Neural progenitor cell (in vitro differentiated cells): ENCODE measurements at regions not wholly inside any gene's neighbourhood (a gene's known extent, or its start where the extent isn't known, plus 50 kb on each side); places are given as distances from the start of the nearest gene placed in this dataset.

Experiments used
- DNase-seq: peaks from one replicate; pipeline ENCODE4 v3.0.0-alpha.2; 2016; ENCODE audit warnings: low spot score
- H2AFZ ChIP-seq: fragments of 200-600 bp; sonication (generic); replicated peaks from 2 replicates; pipeline ENCODE4 v1.6.1; 2016; ENCODE audit warnings: antibody characterized with exemption
- H3F3A ChIP-seq: fragments of 200-600 bp; sonication (generic); 2 replicates; pipeline ENCODE4 v1.6.1; 2016; ENCODE audit warnings: antibody characterized with exemption, low read depth
- H3K27ac ChIP-seq: fragments of 200-600 bp; sonication (generic); 2 replicates; pipeline ENCODE4 v1.5.1; 2016; ENCODE audit warnings: mild to moderate bottlenecking
- H3K27me3 ChIP-seq: fragments of 200-600 bp; sonication (generic); 2 replicates; pipeline ENCODE4 v1.6.1; 2016; ENCODE audit warnings: mild to moderate bottlenecking, moderate library complexity
- H3K36me3 ChIP-seq: fragments of 200-600 bp; sonication (generic); 2 replicates; pipeline ENCODE4 v1.5.1; 2016
- H3K4me1 ChIP-seq: fragments of 200-600 bp; sonication (generic); 2 replicates; pipeline ENCODE4 v1.6.1; 2016; ENCODE audit warnings: mixed run types
- H3K4me2 ChIP-seq: fragments of 200-600 bp; sonication (generic); 2 replicates; pipeline ENCODE4 v1.6.1; 2016
- H3K4me3 ChIP-seq: fragments of 200-600 bp; sonication (generic); 2 replicates; pipeline ENCODE4 v1.5.1; 2016
- H3K79me2 ChIP-seq: fragments of 200-600 bp; sonication (generic); 2 replicates; pipeline ENCODE4 v1.6.1; 2016; ENCODE audit warnings: low read depth
- H3K9ac ChIP-seq: fragments of 200-600 bp; sonication (generic); 2 replicates; pipeline ENCODE4 v1.6.1; 2016
- H3K9me3 ChIP-seq: fragments of 200-600 bp; sonication (generic); 2 replicates; pipeline ENCODE4 v1.5.1; 2016; ENCODE audit warnings: low read depth
- H4K20me1 ChIP-seq: fragments of 200-600 bp; sonication (generic); 2 replicates; pipeline ENCODE4 v1.6.1; 2016; ENCODE audit warnings: low read depth
- H3K27ac Mint-ChIP-seq: 3 replicates; pipeline ENCODE4 v1.8.0; 2021; ENCODE audit warnings: mixed read lengths
- H3K27me3 Mint-ChIP-seq: 2 replicates; pipeline ENCODE4 v1.8.0; 2022; ENCODE audit warnings: low read depth, mild to moderate bottlenecking, inconsistent platforms, moderate library complexity, mixed read lengths; ENCODE audit not compliant: insufficient read depth
- H3K36me3 Mint-ChIP-seq: 3 replicates; pipeline ENCODE4 v1.8.0; 2021; ENCODE audit warnings: mixed read lengths
- H3K4me1 Mint-ChIP-seq: 3 replicates; pipeline ENCODE4 v1.8.0; 2021; ENCODE audit warnings: mixed read lengths
- H3K4me3 Mint-ChIP-seq: 3 replicates; pipeline ENCODE4 v1.8.0; 2021; ENCODE audit warnings: mild to moderate bottlenecking, moderate library complexity, mixed read lengths
- H3K9me3 Mint-ChIP-seq: 3 replicates; pipeline ENCODE4 v1.8.0; 2020; ENCODE audit warnings: mixed read lengths
- CTCF ChIP-seq: fragments of 200-600 bp; sonication (generic); IDR thresholded peaks from 2 replicates; pipeline ENCODE4 v1.5.1; 2017; ENCODE audit warnings: antibody characterized with exemption, mild to moderate bottlenecking
- EZH2 ChIP-seq: fragments of 200-600 bp; sonication (generic); IDR thresholded peaks from 2 replicates; pipeline ENCODE4 v1.6.1; 2017; ENCODE audit warnings: antibody characterized with exemption, mild to moderate bottlenecking, moderate library complexity
- EZH2phosphoT487 ChIP-seq: fragments of 200-600 bp; sonication (generic); IDR thresholded peaks from 2 replicates; pipeline ENCODE4 v1.6.1; 2017; ENCODE audit warnings: antibody characterized with exemption

- no peaks in the 10 kb centered on the region for H3K36me3 ChIP-seq
- TF ChIP-seq EZH2: no peak
- no peak for TF ChIP-seq CTCF
- TF ChIP-seq EZH2phosphoT487: no peak
- Mint-ChIP-seq H3K4me1 (no peaks in the 10 kb centered on the region), H3K27ac (no peak overlapping the region), H3K4me3 (no peak overlapping the region), H3K27me3 (peaks cover 2% of the 10 kb centered on the region), H3K36me3 (no peaks in the 10 kb centered on the region), H3K9me3 (peaks cover 16% of the 10 kb centered on the region)
- H3K27me3 ChIP-seq: no peaks in the 10 kb centered on the region
- no peak overlapping the region for H3K9ac ChIP-seq
- H3K4me1 ChIP-seq: no peaks in the 10 kb centered on the region
- no peaks in the 10 kb centered on the region for H4K20me1 ChIP-seq
- H3K9me3 ChIP-seq: no peaks in the 10 kb centered on the region
- no peak overlapping the region for H3K27ac ChIP-seq
- H3K4me3 ChIP-seq: no peak overlapping the region
- no peak overlapping the region for H2AFZ ChIP-seq
- H3F3A ChIP-seq: no peaks in the 10 kb centered on the region
- H3K4me2 ChIP-seq: no peak overlapping the region
- DNase-seq: no peak
- no peaks in the 10 kb centered on the region for H3K79me2 ChIP-seq
Measured at GRCh38 chr4:23260511-23260910, 567.8 kb downstream of the GBA3 start.

GRCh38 chr4:23245203-23245832 lies 552.6 kb downstream of the GBA3 start:
- no peak for DNase-seq
- TF ChIP-seq EZH2phosphoT487 (no peak), CTCF (no peak), EZH2 (no peak)
- peaks cover 1% of the 10 kb centered on the region for H3K36me3 Mint-ChIP-seq
- no peak overlapping the region for H3K4me3 Mint-ChIP-seq
- H3F3A ChIP-seq: no peaks in the 10 kb centered on the region
- peaks cover 6% of the 10 kb centered on the region for H3K9me3 Mint-ChIP-seq
- no peak overlapping the region for H3K27ac Mint-ChIP-seq
- H3K27me3 Mint-ChIP-seq: no peaks in the 10 kb centered on the region
- H3K4me1 ChIP-seq: no peaks in the 10 kb centered on the region
- no peak overlapping the region for H3K27ac ChIP-seq
- H3K4me1 Mint-ChIP-seq: peaks cover 16% of the 10 kb centered on the region
- no peak overlapping the region for H3K4me3 ChIP-seq
- H3K9me3 ChIP-seq: no peaks in the 10 kb centered on the region
- no peaks in the 10 kb centered on the region for H3K79me2 ChIP-seq
- no peaks in the 10 kb centered on the region for H3K27me3 ChIP-seq
- no peaks in the 10 kb centered on the region for H4K20me1 ChIP-seq
- no peaks in the 10 kb centered on the region for H3K36me3 ChIP-seq
- H2AFZ ChIP-seq: no peak overlapping the region
- no peak overlapping the region for H3K9ac ChIP-seq
- H3K4me2 ChIP-seq: no peak overlapping the region

- Histone ChIP-seq H3K79me2 (no peaks in the 10 kb centered on the region), H3K4me2 (no peak overlapping the region), H4K20me1 (no peaks in the 10 kb centered on the region), H3K9ac (no peak overlapping the region), H2AFZ (no peak overlapping the region), H3K27me3 (no peaks in the 10 kb centered on the region), H3K4me3 (no peak overlapping the region), H3K27ac (no peak overlapping the region), H3K9me3 (no peaks in the 10 kb centered on the region), H3K36me3 (no peaks in the 10 kb centered on the region), H3F3A (no peaks in the 10 kb centered on the region), H3K4me1 (no peaks in the 10 kb centered on the region)
- no peak for DNase-seq
- Mint-ChIP-seq H3K4me3 (no peak overlapping the region), H3K27me3 (no peaks in the 10 kb centered on the region), H3K36me3 (peaks cover 1% of the 10 kb centered on the region), H3K27ac (no peak overlapping the region), H3K4me1 (peaks cover 16% of the 10 kb centered on the region), H3K9me3 (peaks cover 9% of the 10 kb centered on the region)
- TF ChIP-seq EZH2 (no peak), CTCF (no peak), EZH2phosphoT487 (no peak)
Measured at GRCh38 chr4:23242962-23243361, 550.2 kb downstream of the GBA3 start.
